ENCODE measurements at regions not wholly inside any gene's neighbourhood (a gene's known extent, or its start where the extent isn't known, plus 50 kb on each side); places are given as distances from the start of the nearest gene placed in this dataset.

DNA sequence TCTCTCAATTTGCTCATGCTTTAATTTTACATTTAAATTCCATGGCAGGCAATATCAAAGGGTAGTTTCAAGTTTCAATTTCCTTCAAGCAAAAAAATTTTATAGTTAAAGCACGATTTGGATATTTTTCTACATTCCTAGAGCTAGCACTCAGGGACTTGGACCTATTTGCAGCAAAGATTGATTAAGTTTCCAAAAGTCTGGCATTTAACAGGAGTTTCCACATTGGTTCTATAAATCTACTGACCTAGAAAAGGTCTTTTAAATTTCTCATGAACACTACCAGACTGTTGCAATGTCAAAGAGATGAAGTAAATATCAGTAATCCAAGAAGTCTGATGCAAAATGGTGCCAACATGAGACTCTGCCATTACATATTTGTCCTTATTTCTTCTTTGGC lies 253.7 kb upstream of the LINC00305 start (continued):
- TF ChIP-seq, protein P1, sequence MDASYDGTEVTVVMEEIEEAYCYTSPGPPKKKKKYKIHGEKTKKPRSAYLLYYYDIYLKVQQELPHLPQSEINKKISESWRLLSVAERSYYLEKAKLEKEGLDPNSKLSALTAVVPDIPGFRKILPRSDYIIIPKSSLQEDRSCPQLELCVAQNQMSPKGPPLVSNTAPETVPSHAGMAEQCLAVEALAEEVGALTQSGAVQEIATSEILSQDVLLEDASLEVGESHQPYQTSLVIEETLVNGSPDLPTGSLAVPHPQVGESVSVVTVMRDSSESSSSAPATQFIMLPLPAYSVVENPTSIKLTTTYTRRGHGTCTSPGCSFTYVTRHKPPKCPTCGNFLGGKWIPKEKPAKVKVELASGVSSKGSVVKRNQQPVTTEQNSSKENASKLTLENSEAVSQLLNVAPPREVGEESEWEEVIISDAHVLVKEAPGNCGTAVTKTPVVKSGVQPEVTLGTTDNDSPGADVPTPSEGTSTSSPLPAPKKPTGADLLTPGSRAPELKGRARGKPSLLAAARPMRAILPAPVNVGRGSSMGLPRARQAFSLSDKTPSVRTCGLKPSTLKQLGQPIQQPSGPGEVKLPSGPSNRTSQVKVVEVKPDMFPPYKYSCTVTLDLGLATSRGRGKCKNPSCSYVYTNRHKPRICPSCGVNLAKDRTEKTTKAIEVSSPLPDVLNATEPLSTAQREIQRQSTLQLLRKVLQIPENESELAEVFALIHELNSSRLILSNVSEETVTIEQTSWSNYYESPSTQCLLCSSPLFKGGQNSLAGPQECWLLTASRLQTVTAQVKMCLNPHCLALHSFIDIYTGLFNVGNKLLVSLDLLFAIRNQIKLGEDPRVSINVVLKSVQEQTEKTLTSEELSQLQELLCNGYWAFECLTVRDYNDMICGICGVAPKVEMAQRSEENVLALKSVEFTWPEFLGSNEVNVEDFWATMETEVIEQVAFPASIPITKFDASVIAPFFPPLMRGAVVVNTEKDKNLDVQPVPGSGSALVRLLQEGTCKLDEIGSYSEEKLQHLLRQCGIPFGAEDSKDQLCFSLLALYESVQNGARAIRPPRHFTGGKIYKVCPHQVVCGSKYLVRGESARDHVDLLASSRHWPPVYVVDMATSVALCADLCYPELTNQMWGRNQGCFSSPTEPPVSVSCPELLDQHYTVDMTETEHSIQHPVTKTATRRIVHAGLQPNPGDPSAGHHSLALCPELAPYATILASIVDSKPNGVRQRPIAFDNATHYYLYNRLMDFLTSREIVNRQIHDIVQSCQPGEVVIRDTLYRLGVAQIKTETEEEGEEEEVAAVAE (CRISPR knock-in tag; IDR thresholded peaks at IDR 0.05; ENCODE audit: borderline replicate concordance) = no peak
- TF ChIP-seq CENPT (CRISPR knock-in tag; IDR thresholded peaks at IDR 0.05; ENCODE audit: low read depth) = no peak
- no peak for TF ChIP-seq MED1 (CRISPR knock-in tag; IDR thresholded peaks at IDR 0.05)
- TF ChIP-seq, protein P2, sequence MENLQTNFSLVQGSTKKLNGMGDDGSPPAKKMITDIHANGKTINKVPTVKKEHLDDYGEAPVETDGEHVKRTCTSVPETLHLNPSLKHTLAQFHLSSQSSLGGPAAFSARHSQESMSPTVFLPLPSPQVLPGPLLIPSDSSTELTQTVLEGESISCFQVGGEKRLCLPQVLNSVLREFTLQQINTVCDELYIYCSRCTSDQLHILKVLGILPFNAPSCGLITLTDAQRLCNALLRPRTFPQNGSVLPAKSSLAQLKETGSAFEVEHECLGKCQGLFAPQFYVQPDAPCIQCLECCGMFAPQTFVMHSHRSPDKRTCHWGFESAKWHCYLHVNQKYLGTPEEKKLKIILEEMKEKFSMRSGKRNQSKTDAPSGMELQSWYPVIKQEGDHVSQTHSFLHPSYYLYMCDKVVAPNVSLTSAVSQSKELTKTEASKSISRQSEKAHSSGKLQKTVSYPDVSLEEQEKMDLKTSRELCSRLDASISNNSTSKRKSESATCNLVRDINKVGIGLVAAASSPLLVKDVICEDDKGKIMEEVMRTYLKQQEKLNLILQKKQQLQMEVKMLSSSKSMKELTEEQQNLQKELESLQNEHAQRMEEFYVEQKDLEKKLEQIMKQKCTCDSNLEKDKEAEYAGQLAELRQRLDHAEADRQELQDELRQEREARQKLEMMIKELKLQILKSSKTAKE (CRISPR knock-in tag; IDR thresholded peaks at IDR 0.05; ENCODE audit: borderline replicate concordance) = no peak
- TF ChIP-seq ZFP62 (CRISPR knock-in tag; IDR thresholded peaks at IDR 0.05) = no peak
- TF ChIP-seq, protein P3, sequence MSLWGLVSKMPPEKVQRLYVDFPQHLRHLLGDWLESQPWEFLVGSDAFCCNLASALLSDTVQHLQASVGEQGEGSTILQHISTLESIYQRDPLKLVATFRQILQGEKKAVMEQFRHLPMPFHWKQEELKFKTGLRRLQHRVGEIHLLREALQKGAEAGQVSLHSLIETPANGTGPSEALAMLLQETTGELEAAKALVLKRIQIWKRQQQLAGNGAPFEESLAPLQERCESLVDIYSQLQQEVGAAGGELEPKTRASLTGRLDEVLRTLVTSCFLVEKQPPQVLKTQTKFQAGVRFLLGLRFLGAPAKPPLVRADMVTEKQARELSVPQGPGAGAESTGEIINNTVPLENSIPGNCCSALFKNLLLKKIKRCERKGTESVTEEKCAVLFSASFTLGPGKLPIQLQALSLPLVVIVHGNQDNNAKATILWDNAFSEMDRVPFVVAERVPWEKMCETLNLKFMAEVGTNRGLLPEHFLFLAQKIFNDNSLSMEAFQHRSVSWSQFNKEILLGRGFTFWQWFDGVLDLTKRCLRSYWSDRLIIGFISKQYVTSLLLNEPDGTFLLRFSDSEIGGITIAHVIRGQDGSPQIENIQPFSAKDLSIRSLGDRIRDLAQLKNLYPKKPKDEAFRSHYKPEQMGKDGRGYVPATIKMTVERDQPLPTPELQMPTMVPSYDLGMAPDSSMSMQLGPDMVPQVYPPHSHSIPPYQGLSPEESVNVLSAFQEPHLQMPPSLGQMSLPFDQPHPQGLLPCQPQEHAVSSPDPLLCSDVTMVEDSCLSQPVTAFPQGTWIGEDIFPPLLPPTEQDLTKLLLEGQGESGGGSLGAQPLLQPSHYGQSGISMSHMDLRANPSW (CRISPR knock-in tag; IDR thresholded peaks at IDR 0.05; ENCODE audit: borderline replicate concordance) = no peak
- TF ChIP-seq, protein P4, sequence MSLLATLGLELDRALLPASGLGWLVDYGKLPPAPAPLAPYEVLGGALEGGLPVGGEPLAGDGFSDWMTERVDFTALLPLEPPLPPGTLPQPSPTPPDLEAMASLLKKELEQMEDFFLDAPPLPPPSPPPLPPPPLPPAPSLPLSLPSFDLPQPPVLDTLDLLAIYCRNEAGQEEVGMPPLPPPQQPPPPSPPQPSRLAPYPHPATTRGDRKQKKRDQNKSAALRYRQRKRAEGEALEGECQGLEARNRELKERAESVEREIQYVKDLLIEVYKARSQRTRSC (CRISPR knock-in tag; IDR thresholded peaks at IDR 0.05; ENCODE audit: low read depth) = no peak
